H9 (cell line): ENCODE measurements at regions not wholly inside any gene's neighbourhood (a gene's known extent, or its start where the extent isn't known, plus 50 kb on each side); places are given as distances from the start of the nearest gene placed in this dataset.

Experiments used
- DNase-seq: peaks from one replicate; pipeline ENCODE4 v3.0.0-alpha.2; 2017
- H2AFZ ChIP-seq: one replicate; pipeline ENCODE4 v1.6.1; 2013; ENCODE audit warnings: mild to moderate bottlenecking, low read length, control low read depth, moderate library complexity
- H2AK5ac ChIP-seq: 2 replicates; pipeline ENCODE4 v1.6.1; 2013; ENCODE audit warnings: low read length, control low read depth, mixed read lengths; ENCODE audit not compliant: insufficient read length
- H2BK120ac ChIP-seq: one replicate; pipeline ENCODE4 v1.6.1; 2013; ENCODE audit warnings: low read depth, mild to moderate bottlenecking, low read length, control low read depth, inconsistent platforms; ENCODE audit not compliant: poor library complexity, severe bottlenecking
- H2BK12ac ChIP-seq: 2 replicates; pipeline ENCODE4 v1.6.1; 2013; ENCODE audit warnings: low read length, control low read depth, mixed read lengths, low read depth; ENCODE audit not compliant: insufficient read length
- H2BK15ac ChIP-seq: 2 replicates; pipeline ENCODE4 v1.6.1; 2013; ENCODE audit warnings: low read depth, low read length, control low read depth
- H2BK20ac ChIP-seq: one replicate; pipeline ENCODE4 v1.6.1; 2013; ENCODE audit warnings: low read depth, mild to moderate bottlenecking, low read length, control low read depth, inconsistent platforms; ENCODE audit not compliant: poor library complexity, severe bottlenecking
- H2BK5ac ChIP-seq: 2 replicates; pipeline ENCODE4 v1.6.1; 2013; ENCODE audit warnings: low read length, control low read depth, mixed read lengths; ENCODE audit not compliant: insufficient read length
- H3K14ac ChIP-seq: 2 replicates; pipeline ENCODE4 v1.6.1; 2013; ENCODE audit warnings: low read length, control low read depth; ENCODE audit not compliant: insufficient read depth
- H3K18ac ChIP-seq: 2 replicates; pipeline ENCODE4 v1.6.1; 2013; ENCODE audit warnings: low read depth, mild to moderate bottlenecking, mixed read lengths, low read length, control low read depth; ENCODE audit not compliant: insufficient read length
- H3K23ac ChIP-seq: 2 replicates; pipeline ENCODE4 v1.6.1; 2013; ENCODE audit warnings: low read length, control low read depth, mixed read lengths, low read depth; ENCODE audit not compliant: insufficient read length
- H3K23me2 ChIP-seq: 2 replicates; pipeline ENCODE4 v1.6.1; 2013; ENCODE audit warnings: low read depth, mild to moderate bottlenecking, mixed read lengths, low read length, control low read depth; ENCODE audit not compliant: insufficient read length, poor library complexity, severe bottlenecking
- H3K27ac ChIP-seq: 2 replicates; pipeline ENCODE4 v1.5.1; 2013; ENCODE audit warnings: low read length, control low read depth, mixed read lengths, low read depth; ENCODE audit not compliant: insufficient read length
- H3K27me3 ChIP-seq: 2 replicates; pipeline ENCODE4 v1.6.1; 2013; ENCODE audit warnings: low read length, control low read depth, inconsistent platforms; ENCODE audit not compliant: insufficient read depth
- H3K4ac ChIP-seq: 2 replicates; pipeline ENCODE4 v1.6.1; 2013; ENCODE audit warnings: low read depth, mild to moderate bottlenecking, control low read depth, inconsistent platforms, low read length, moderate library complexity
- H3K4me1 ChIP-seq: 2 replicates; pipeline ENCODE4 v1.6.1; 2013; ENCODE audit warnings: low read length, control low read depth, inconsistent platforms; ENCODE audit not compliant: insufficient read depth
- H3K4me2 ChIP-seq: 2 replicates; pipeline ENCODE4 v1.6.1; 2013; ENCODE audit warnings: low read length, control low read depth, mixed read lengths; ENCODE audit not compliant: insufficient read length, insufficient read depth
- H3K56ac ChIP-seq: 2 replicates; pipeline ENCODE4 v1.6.1; 2013; ENCODE audit warnings: low read depth, mild to moderate bottlenecking, mixed read lengths, low read length, control low read depth; ENCODE audit not compliant: insufficient read length
- H3K79me1 ChIP-seq: 2 replicates; pipeline ENCODE4 v1.6.1; 2013; ENCODE audit warnings: low read depth, mild to moderate bottlenecking, moderate library complexity, low read length, control low read depth, inconsistent platforms; ENCODE audit not compliant: insufficient read depth, poor library complexity, severe bottlenecking
- H3K79me2 ChIP-seq: 2 replicates; pipeline ENCODE4 v1.6.1; 2013; ENCODE audit warnings: low read length, control low read depth, inconsistent platforms; ENCODE audit not compliant: insufficient read depth
- H3K9ac ChIP-seq: 2 replicates; pipeline ENCODE4 v1.6.1; 2013; ENCODE audit warnings: low read length, control low read depth, mixed read lengths; ENCODE audit not compliant: insufficient read length; ENCODE audit errors: extremely low read depth
- H3K9me3 ChIP-seq: one replicate; pipeline ENCODE4 v1.6.1; 2013; ENCODE audit warnings: low read depth, low read length, inconsistent platforms; ENCODE audit not compliant: control insufficient read depth
- H3T11ph ChIP-seq: one replicate; pipeline ENCODE4 v1.6.1; 2013; ENCODE audit warnings: mild to moderate bottlenecking, low read length, control low read depth, inconsistent platforms
- H4K20me1 ChIP-seq: one replicate; pipeline ENCODE4 v1.6.1; 2013; ENCODE audit not compliant: control insufficient read depth, insufficient read length, insufficient read depth
- H4K5ac ChIP-seq: 2 replicates; pipeline ENCODE4 v1.6.1; 2013; ENCODE audit warnings: low read depth, mild to moderate bottlenecking, mixed read lengths, low read length, control low read depth; ENCODE audit not compliant: insufficient read length
- H4K8ac ChIP-seq: replicated peaks from 2 replicates; pipeline ENCODE4 v1.6.1; 2013; ENCODE audit warnings: low read length, control low read depth, mixed read lengths, low read depth; ENCODE audit not compliant: insufficient read length
- H4K91ac ChIP-seq: 2 replicates; pipeline ENCODE4 v1.6.1; 2013; ENCODE audit warnings: low read depth, mild to moderate bottlenecking, moderate library complexity, mixed read lengths, low read length, control low read depth; ENCODE audit not compliant: insufficient read length
- H3K27ac Mint-ChIP-seq, 3 experiments: 2 replicates in 2 of 3; 3 replicates in 1 of 3; pipeline ENCODE4 v1.8.0; 2020 to 2021; ENCODE audit warnings: mixed read lengths in 3 of 3, mild to moderate bottlenecking in 1 of 3, moderate library complexity in 1 of 3
- H3K27me3 Mint-ChIP-seq: 2 replicates; pipeline ENCODE4 v1.8.0; 2021; ENCODE audit warnings: low read depth, mild to moderate bottlenecking, moderate library complexity, mixed read lengths
- H3K36me3 Mint-ChIP-seq, 3 experiments: 2 replicates in 2 of 3; 3 replicates in 1 of 3; pipeline ENCODE4 v1.8.0; 2020 to 2021; ENCODE audit warnings: low read depth in 3 of 3, mixed read lengths in 3 of 3; ENCODE audit not compliant: insufficient read depth in 1 of 3
- H3K4me1 Mint-ChIP-seq, 2 experiments: 2 replicates each; pipeline ENCODE4 v1.8.0; 2020; ENCODE audit warnings: mixed read lengths in 2 of 2
- H3K4me3 Mint-ChIP-seq, 2 experiments: 2 replicates in 1 of 2; 3 replicates in 1 of 2; pipeline ENCODE4 v1.8.0; 2020 to 2021; ENCODE audit warnings: mild to moderate bottlenecking in 2 of 2, mixed read lengths in 2 of 2, moderate library complexity in 1 of 2
- H3K9me3 Mint-ChIP-seq, 2 experiments: 2 replicates in 1 of 2; 3 replicates in 1 of 2; pipeline ENCODE4 v1.8.0; 2020; ENCODE audit warnings: mild to moderate bottlenecking in 2 of 2, mixed read lengths in 2 of 2, moderate library complexity in 1 of 2
- WGBS: extraction: QIAGEN DNeasy Blood & Tissue Kit; methylation state at CpG from one replicate; pipeline ENCODE4 v1.1.7; 2013; ENCODE audit warnings: missing lambda C conversion rate, low lambda C conversion rate, mixed read lengths; ENCODE audit not compliant: insufficient read length; ENCODE audit errors: extremely low coverage; 5-methylcytosine and 5-hydroxymethylcytosine counted together
- TF ChIP-seq, protein P1 (sequence below): fragments of 200-600 bp; sonication (generic); conservative IDR thresholded peaks from 3 replicates; pipeline ENCODE4 v1.8.0; 2021; ENCODE audit warnings: antibody characterized with exemption, mild to moderate bottlenecking

DNA sequence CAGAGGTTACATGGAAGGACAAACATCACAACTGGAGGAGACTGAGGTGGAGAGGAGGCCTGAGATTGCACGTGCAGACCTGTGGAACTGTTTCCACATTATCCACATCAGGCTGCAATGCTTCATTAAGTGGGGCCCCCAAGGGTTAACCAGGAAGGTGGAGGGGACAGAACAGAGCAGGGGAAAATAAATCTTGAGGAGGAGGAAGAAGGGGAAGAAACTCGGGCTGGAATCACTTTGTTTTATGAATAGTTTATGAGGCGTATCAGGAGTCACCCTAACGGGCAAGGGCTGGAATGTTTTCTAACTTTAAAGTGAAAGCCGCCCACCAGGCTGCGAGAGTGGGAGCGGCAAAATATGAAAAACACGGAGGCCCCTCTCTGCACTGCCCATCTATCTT lies 154.9 kb downstream of the WNT5A start:
- Mint-ChIP-seq H3K27me3 (no peaks in the 10 kb centered on the region), H3K36me3 (no peaks in the 10 kb centered on the region), H3K4me1 (peaks cover 9 to 13% of the 10 kb centered on the region in 2 experiments), H3K27ac (no peak overlapping the region), H3K4me3 (no peak overlapping the region), H3K9me3 (peaks cover 0 to 3% of the 10 kb centered on the region in 2 experiments; a peak in 1 of 5 replicates)
- no peak overlapping the region for H3T11ph ChIP-seq
- no peak overlapping the region for H3K14ac ChIP-seq
- no peak overlapping the region for H2BK15ac ChIP-seq
- H3K9me3 ChIP-seq, result no peaks in the 10 kb centered on the region
- H4K5ac ChIP-seq, result no peak overlapping the region
- H3K27ac ChIP-seq, result no peak overlapping the region
- no peaks in the 10 kb centered on the region for H3K23me2 ChIP-seq
- H3K79me2 ChIP-seq, result no peaks in the 10 kb centered on the region
- no peak overlapping the region for H2BK5ac ChIP-seq
- H3K4me2 ChIP-seq, result no peak overlapping the region
- H2BK20ac ChIP-seq, result no peak overlapping the region
- H2BK12ac ChIP-seq, result no peak overlapping the region
- no peak overlapping the region for H2BK120ac ChIP-seq
- H3K79me1 ChIP-seq, result no peaks in the 10 kb centered on the region
- no CpG with 5 or more reads among the region's 8 CpGs for whole genome bisulfite sequencing
- H2AFZ ChIP-seq, result no peak overlapping the region
- TF ChIP-seq, protein P1, sequence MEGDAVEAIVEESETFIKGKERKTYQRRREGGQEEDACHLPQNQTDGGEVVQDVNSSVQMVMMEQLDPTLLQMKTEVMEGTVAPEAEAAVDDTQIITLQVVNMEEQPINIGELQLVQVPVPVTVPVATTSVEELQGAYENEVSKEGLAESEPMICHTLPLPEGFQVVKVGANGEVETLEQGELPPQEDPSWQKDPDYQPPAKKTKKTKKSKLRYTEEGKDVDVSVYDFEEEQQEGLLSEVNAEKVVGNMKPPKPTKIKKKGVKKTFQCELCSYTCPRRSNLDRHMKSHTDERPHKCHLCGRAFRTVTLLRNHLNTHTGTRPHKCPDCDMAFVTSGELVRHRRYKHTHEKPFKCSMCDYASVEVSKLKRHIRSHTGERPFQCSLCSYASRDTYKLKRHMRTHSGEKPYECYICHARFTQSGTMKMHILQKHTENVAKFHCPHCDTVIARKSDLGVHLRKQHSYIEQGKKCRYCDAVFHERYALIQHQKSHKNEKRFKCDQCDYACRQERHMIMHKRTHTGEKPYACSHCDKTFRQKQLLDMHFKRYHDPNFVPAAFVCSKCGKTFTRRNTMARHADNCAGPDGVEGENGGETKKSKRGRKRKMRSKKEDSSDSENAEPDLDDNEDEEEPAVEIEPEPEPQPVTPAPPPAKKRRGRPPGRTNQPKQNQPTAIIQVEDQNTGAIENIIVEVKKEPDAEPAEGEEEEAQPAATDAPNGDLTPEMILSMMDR, result no peak
- H3K23ac ChIP-seq, result no peak overlapping the region
- no peak overlapping the region for H4K91ac ChIP-seq
- H3K56ac ChIP-seq, result no peak overlapping the region
- DNase-seq, result no peak
- no peak overlapping the region for H2AK5ac ChIP-seq
- H4K8ac ChIP-seq, result no peak overlapping the region
- H3K9ac ChIP-seq, result no peak overlapping the region
- H3K4me1 ChIP-seq, result no peaks in the 10 kb centered on the region
- H3K18ac ChIP-seq, result no peak overlapping the region
- H4K20me1 ChIP-seq, result no peaks in the 10 kb centered on the region
- H3K27me3 ChIP-seq, result no peaks in the 10 kb centered on the region
- no peak overlapping the region for H3K4ac ChIP-seq
